GM12878 (cell line): ENCODE measurements at regions not wholly inside any gene's neighbourhood (a gene's known extent, or its start where the extent isn't known, plus 50 kb on each side); places are given as distances from the start of the nearest gene placed in this dataset.

Experiments
- ATAC-seq: fragments of 200-7000 bp; cut with Tn5 transposase; 3 replicates; pipeline ENCODE4 v1.9.1; 2020; ENCODE audit warnings: mild to moderate bottlenecking, moderate library complexity
- BruUV-seq: library from RNA; stranded (reverse); fragments of 400-500 nt; replicated peaks from 2 replicates; lab custom pipeline; 2021; lab: Mats Ljungman, UMichigan
- CTCF ChIA-PET: fragments of 300-600 bp; sonication (Branson Sonifier 250); formaldehyde crosslinking; extraction: SDS; loops from one replicate; lab custom pipeline; 2021; ENCODE audit warnings: inconsistent platforms; lab: Yijun Ruan, JAX
- POLR2A ChIA-PET: fragments of 350-600 bp; formaldehyde crosslinking; extraction: SDS; loops from one replicate; lab custom pipeline; 2021; ENCODE audit warnings: inconsistent platforms; lab: Charles Lee
- RAD21 ChIA-PET: fragments of 300-600 bp; sonication (Branson Sonifier 250); formaldehyde crosslinking; loops from one replicate; lab custom pipeline; 2023; ENCODE audit warnings: antibody characterized with exemption; ENCODE audit not compliant: unreplicated experiment; lab: Charles Lee
- SMC1A ChIA-PET: fragments of 300-600 bp; sonication (Branson Sonifier 250); formaldehyde crosslinking; loops from one replicate; lab custom pipeline; 2023; ENCODE audit not compliant: unreplicated experiment, uncharacterized antibody; lab: Charles Lee
- DNase-seq: peaks from one replicate; pipeline ENCODE4 v3.0.0-alpha.2; 2011; ENCODE audit warnings: low read depth, low spot score
- FAIRE-seq: peaks from 3 replicates; lab custom pipeline; 2011; peaks lifted over from hg19 to GRCh38; lab: Jason Lieb, UNC
- H2AFZ ChIP-seq: 2 replicates; pipeline ENCODE4 v1.6.0; 2011; ENCODE audit warnings: low read depth, low read length, control low read depth; ENCODE audit not compliant: control insufficient read depth
- H3K27ac ChIP-seq: 2 replicates; pipeline ENCODE4 v1.5.1; 2011; ENCODE audit warnings: control low read depth; ENCODE audit not compliant: control insufficient read depth, insufficient read depth
- H3K27me3 ChIP-seq, 2 experiments: replicated peaks in 1 of 2; 2 replicates each; pipeline versions ENCODE4 v1.6.0 to v1.6.1; 2011; ENCODE audit warnings: low read length in 1 of 2; ENCODE audit not compliant: control insufficient read depth in 2 of 2, insufficient read depth in 2 of 2
- H3K36me3 ChIP-seq, 2 experiments: 2 replicates each; pipeline ENCODE4 v1.5.1; 2011; ENCODE audit warnings: low read length in 1 of 2; ENCODE audit not compliant: control insufficient read depth in 2 of 2, insufficient read depth in 2 of 2
- H3K4me1 ChIP-seq: 2 replicates; pipeline ENCODE4 v1.6.1; 2011; ENCODE audit warnings: mild to moderate bottlenecking, low read length, moderate library complexity, mixed read lengths; ENCODE audit not compliant: control insufficient read depth, insufficient read depth
- H3K4me2 ChIP-seq: 2 replicates; pipeline ENCODE4 v1.6.0; 2011; ENCODE audit warnings: control low read depth; ENCODE audit not compliant: control insufficient read depth, insufficient read depth
- H3K4me3 ChIP-seq: fragments of 200-600 bp; sonication (generic); 2 replicates; pipeline ENCODE4 v1.5.1; 2016
- H3K79me2 ChIP-seq: 2 replicates; pipeline ENCODE4 v1.6.0; 2011; ENCODE audit warnings: low read length; ENCODE audit not compliant: control insufficient read depth, insufficient read depth
- H3K9ac ChIP-seq: 2 replicates; pipeline ENCODE4 v1.8.0; 2011; ENCODE audit warnings: low read length, control low read depth, mixed read lengths; ENCODE audit not compliant: control insufficient read depth, insufficient read depth
- H3K9me3 ChIP-seq: replicated peaks from 3 replicates; pipeline ENCODE4 v1.5.1; 2011; ENCODE audit warnings: mild to moderate bottlenecking, low read length; ENCODE audit not compliant: control insufficient read depth, insufficient read depth
- H4K20me1 ChIP-seq: 2 replicates; pipeline ENCODE4 v1.6.0; 2011; ENCODE audit not compliant: control insufficient read depth, insufficient read depth
- ATF2 ChIP-seq: IDR thresholded peaks from 2 replicates; pipeline ENCODE4 v1.6.1; 2012; ENCODE audit warnings: low read length, inconsistent platforms
- CBX3 ChIP-seq: fragments of 200-600 bp; sonication (generic); IDR thresholded peaks from 2 replicates; pipeline ENCODE4 v1.6.1; 2016; ENCODE audit warnings: low read depth, borderline replicate concordance
- CUX1 ChIP-seq: IDR thresholded peaks from 2 replicates; pipeline ENCODE4 v1.6.1; 2012; ENCODE audit warnings: improper control_type of control experiment, low read depth, low read length; ENCODE audit not compliant: insufficient replicate concordance
- ESRRA ChIP-seq: IDR thresholded peaks from 2 replicates; pipeline ENCODE4 v1.6.1; 2012; ENCODE audit warnings: mild to moderate bottlenecking, low read length, improper control_type of control experiment
- SRF ChIP-seq, 2 experiments: IDR thresholded peaks; 2 replicates each; pipeline ENCODE4 v1.6.1; 2011; ENCODE audit warnings: low read depth in 2 of 2, low read length in 2 of 2, mild to moderate bottlenecking in 1 of 2, moderate library complexity in 1 of 2
- whole genome bisulfite sequencing: methylation state at CpG from one replicate; pipeline ENCODE4 v1.1.6; 2016; ENCODE audit warnings: low lambda C conversion rate; ENCODE audit not compliant: insufficient replicate concordance, insufficient coverage; ENCODE audit errors: missing lambda C conversion rate; 5-methylcytosine and 5-hydroxymethylcytosine counted together
- in situ Hi-C: fragments of 300-500 bp; cut with MboI; formaldehyde crosslinking; loops from 9 replicates; pipeline ENCODE4 v1.14.3; 2018; ENCODE audit warnings: mixed read lengths
- intact Hi-C: fragments of 100-400 bp; cut with micrococcal nuclease; formaldehyde crosslinking; loops from one replicate; pipeline ENCODE4 v1.14.2; 2022; ENCODE audit not compliant: unreplicated experiment

GRCh38 chr3:98655666-98656065 lies 62.3 kb upstream of the CPOX start:
- peaks cover 12% of the 10 kb centered on the region for H3K4me1 ChIP-seq
- H3K9me3 ChIP-seq: no peaks in the 10 kb centered on the region; the same call in 2 of the 3 replicates
- no peaks in the 10 kb centered on the region for H3K27me3 ChIP-seq
- no peak overlapping the region for H3K4me2 ChIP-seq
- DNase-seq (no peak), FAIRE-seq (no peak), ATAC-seq (no peak)
- no peaks in the 10 kb centered on the region for H3K79me2 ChIP-seq
- no peak for TF ChIP-seq CBX3
- TF ChIP-seq SRF (IDR thresholded peaks at IDR 0.05; ENCODE audit: low read depth in 2 of 2, low read length in 2 of 2): no peak
- no peak for TF ChIP-seq CUX1
- no peak for TF ChIP-seq ESRRA
- no peak for TF ChIP-seq ATF2
- H4K20me1 ChIP-seq: no peaks in the 10 kb centered on the region
- no peak overlapping the region for H3K4me3 ChIP-seq
- intact Hi-C loops: loop anchor here (2.0 to 5.0 kb wide), 2 partner anchors 43 to 157 kb away; no protein-coding TSS in a partner anchor
- ChIA-PET POLR2A (no interaction called here), CTCF (interaction anchor here (1.1 to 1.4 kb wide), 3 partner anchors 53 to 60 kb away, joined by 3 to 4 read pairs (median 3); no protein-coding TSS in a partner anchor), RAD21 (no interaction called here), SMC1A (interaction anchor here (4.4 kb wide), 1 partner anchor 53 kb away, joined by 62 read pairs; no protein-coding TSS in a partner anchor)
- 74% methylated on average over 3 of the region's 3 CpGs for WGBS
- no peak overlapping the region for H2AFZ ChIP-seq
- no peak overlapping the region for H3K27ac ChIP-seq
- H3K36me3 ChIP-seq: no peaks in the 10 kb centered on the region
- no peak overlapping the region for H3K9ac ChIP-seq
- in situ Hi-C loops: no loop called here
- no TSS peak for BruUV-seq
